Smooth muscle cell (in vitro differentiated cells): ENCODE measurements at regions not wholly inside any gene's neighbourhood (a gene's known extent, or its start where the extent isn't known, plus 50 kb on each side); places are given as distances from the start of the nearest gene placed in this dataset.

Experiments
- DNase-seq: peaks from one replicate; lab custom pipeline; 2025; ENCODE audit not compliant: unreplicated experiment; lab: John Stamatoyannopoulos, UW
- H2AFZ ChIP-seq: fragments of 200-600 bp; sonication (generic); 2 replicates; pipeline ENCODE4 v1.6.0; 2016; ENCODE audit warnings: antibody characterized with exemption, low read depth, mild to moderate bottlenecking
- H3F3A ChIP-seq: fragments of 200-600 bp; sonication (generic); 2 replicates; pipeline ENCODE4 v1.6.0; 2017; ENCODE audit warnings: antibody characterized with exemption, low read depth
- H3K27ac ChIP-seq: fragments of 200-600 bp; sonication (generic); 2 replicates; pipeline ENCODE4 v1.5.1; 2016; ENCODE audit warnings: low read depth, mild to moderate bottlenecking
- H3K27me3 ChIP-seq: fragments of 200-600 bp; sonication (generic); 2 replicates; pipeline ENCODE4 v1.6.1; 2016; ENCODE audit warnings: low read depth, mild to moderate bottlenecking
- H3K36me3 ChIP-seq: fragments of 200-600 bp; sonication (generic); 2 replicates; pipeline ENCODE4 v1.5.1; 2016; ENCODE audit warnings: low read depth
- H3K4me1 ChIP-seq: fragments of 200-600 bp; sonication (generic); 2 replicates; pipeline ENCODE4 v1.5.1; 2016; ENCODE audit warnings: low read depth
- H3K4me2 ChIP-seq: fragments of 200-600 bp; sonication (generic); 2 replicates; pipeline ENCODE4 v1.6.0; 2016; ENCODE audit warnings: mild to moderate bottlenecking
- H3K4me3 ChIP-seq: fragments of 200-600 bp; sonication (generic); 2 replicates; pipeline ENCODE4 v1.5.1; 2016; ENCODE audit warnings: mild to moderate bottlenecking
- H3K79me2 ChIP-seq: fragments of 200-600 bp; sonication (generic); 2 replicates; pipeline ENCODE4 v1.6.0; 2016; ENCODE audit warnings: low read depth, mild to moderate bottlenecking
- H3K9ac ChIP-seq: fragments of 200-600 bp; sonication (generic); 2 replicates; pipeline ENCODE4 v1.6.0; 2016; ENCODE audit warnings: low read depth
- H3K9me3 ChIP-seq: fragments of 200-600 bp; sonication (generic); replicated peaks from 2 replicates; pipeline ENCODE4 v1.5.1; 2016; ENCODE audit warnings: low read depth
- H4K20me1 ChIP-seq: fragments of 200-600 bp; sonication (generic); 2 replicates; pipeline ENCODE4 v1.6.0; 2016; ENCODE audit warnings: low read depth
- WGBS: methylation state at CpG from one replicate; pipeline ENCODE4 v1.1.7; 2016; ENCODE audit warnings: low lambda C conversion rate; 5-methylcytosine and 5-hydroxymethylcytosine counted together
- TF ChIP-seq, protein P1 (sequence below): fragments of 200-600 bp; sonication (generic); IDR thresholded peaks from 2 replicates; pipeline ENCODE4 v1.5.1; 2017; ENCODE audit warnings: borderline replicate concordance, mild to moderate bottlenecking, antibody characterized with exemption; ENCODE audit not compliant: insufficient read depth, poor library complexity, severe bottlenecking

GRCh38 chr5:171697221-171698102 is 88.2 kb upstream of the SMIM23 start:
- 75% methylated on average over 18 of the region's 18 CpGs for WGBS
- Histone ChIP-seq H3K27me3 (peaks cover 8% of the 10 kb centered on the region), H3K4me3 (no peak overlapping the region), H3K4me1 (no peaks in the 10 kb centered on the region), H3K9me3 (no peaks in the 10 kb centered on the region), H3K9ac (no peak overlapping the region), H2AFZ (peak overlapping the region; percentile 62), H3K27ac (no peak overlapping the region), H3K4me2 (no peak overlapping the region), H3K36me3 (no peaks in the 10 kb centered on the region), H3F3A (no peaks in the 10 kb centered on the region), H3K79me2 (no peaks in the 10 kb centered on the region), H4K20me1 (no peaks in the 10 kb centered on the region)
- no peak for DNase-seq
- TF ChIP-seq, protein P1, sequence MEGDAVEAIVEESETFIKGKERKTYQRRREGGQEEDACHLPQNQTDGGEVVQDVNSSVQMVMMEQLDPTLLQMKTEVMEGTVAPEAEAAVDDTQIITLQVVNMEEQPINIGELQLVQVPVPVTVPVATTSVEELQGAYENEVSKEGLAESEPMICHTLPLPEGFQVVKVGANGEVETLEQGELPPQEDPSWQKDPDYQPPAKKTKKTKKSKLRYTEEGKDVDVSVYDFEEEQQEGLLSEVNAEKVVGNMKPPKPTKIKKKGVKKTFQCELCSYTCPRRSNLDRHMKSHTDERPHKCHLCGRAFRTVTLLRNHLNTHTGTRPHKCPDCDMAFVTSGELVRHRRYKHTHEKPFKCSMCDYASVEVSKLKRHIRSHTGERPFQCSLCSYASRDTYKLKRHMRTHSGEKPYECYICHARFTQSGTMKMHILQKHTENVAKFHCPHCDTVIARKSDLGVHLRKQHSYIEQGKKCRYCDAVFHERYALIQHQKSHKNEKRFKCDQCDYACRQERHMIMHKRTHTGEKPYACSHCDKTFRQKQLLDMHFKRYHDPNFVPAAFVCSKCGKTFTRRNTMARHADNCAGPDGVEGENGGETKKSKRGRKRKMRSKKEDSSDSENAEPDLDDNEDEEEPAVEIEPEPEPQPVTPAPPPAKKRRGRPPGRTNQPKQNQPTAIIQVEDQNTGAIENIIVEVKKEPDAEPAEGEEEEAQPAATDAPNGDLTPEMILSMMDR = no peak

GRCh38 chr5:171700318-171700912 is 85.2 kb upstream of the SMIM23 start:
- Histone ChIP-seq H3K79me2 (no peaks in the 10 kb centered on the region), H3K27ac (no peak overlapping the region), H2AFZ (no peak overlapping the region), H3K9ac (no peak overlapping the region), H3F3A (no peaks in the 10 kb centered on the region), H3K9me3 (no peaks in the 10 kb centered on the region), H3K4me3 (no peak overlapping the region), H3K27me3 (no peaks in the 10 kb centered on the region), H3K4me2 (no peak overlapping the region), H3K4me1 (no peaks in the 10 kb centered on the region), H4K20me1 (no peaks in the 10 kb centered on the region), H3K36me3 (no peaks in the 10 kb centered on the region)
- WGBS = 78% methylated on average over 2 of the region's 2 CpGs
- TF ChIP-seq, protein P1 = no peak
- DNase-seq = no peak

DNA sequence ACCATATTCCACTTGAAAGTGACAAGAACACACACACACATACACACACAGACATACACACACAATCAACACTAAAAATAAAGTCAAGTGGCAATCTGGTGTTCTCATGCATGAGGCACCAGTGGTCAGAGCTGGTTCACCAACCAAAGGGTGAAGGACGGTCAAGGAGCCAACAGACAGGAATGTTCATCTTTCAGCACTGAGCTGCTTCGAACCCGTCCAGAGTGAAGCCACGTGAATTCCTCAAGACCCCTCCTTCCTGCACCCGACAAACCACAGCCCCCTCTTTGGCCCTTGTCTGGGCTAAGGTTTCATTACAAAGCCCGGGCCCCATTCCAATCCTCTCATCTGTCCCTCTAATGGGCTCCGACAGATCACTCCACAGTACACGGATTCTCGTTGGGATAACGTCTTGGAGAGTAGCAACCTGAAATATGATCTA is 84.5 kb upstream of the SMIM23 start:
- no peaks in the 10 kb centered on the region for H3K4me1 ChIP-seq
- no peaks in the 10 kb centered on the region for H3K27me3 ChIP-seq
- 92% methylated on average over 10 of the region's 10 CpGs for WGBS
- H2AFZ ChIP-seq = no peak overlapping the region
- H3F3A ChIP-seq = no peaks in the 10 kb centered on the region
- no peaks in the 10 kb centered on the region for H3K9me3 ChIP-seq
- no peak overlapping the region for H3K27ac ChIP-seq
- H3K9ac ChIP-seq = no peak overlapping the region
- TF ChIP-seq, protein P1 = no peak
- no peak for DNase-seq
- H3K79me2 ChIP-seq = no peaks in the 10 kb centered on the region
- H4K20me1 ChIP-seq = no peaks in the 10 kb centered on the region
- H3K4me3 ChIP-seq = no peak overlapping the region
- H3K36me3 ChIP-seq = no peaks in the 10 kb centered on the region
- H3K4me2 ChIP-seq = no peak overlapping the region
